GM12878 (cell line): ENCODE measurements at regions not wholly inside any gene's neighbourhood (a gene's known extent, or its start where the extent isn't known, plus 50 kb on each side); places are given as distances from the start of the nearest gene placed in this dataset.

Experiments used
- ATAC-seq: fragments of 200-7000 bp; cut with Tn5 transposase; 3 replicates; pipeline ENCODE4 v1.9.1; 2020; ENCODE audit warnings: mild to moderate bottlenecking, moderate library complexity
- BruUV-seq: library from RNA; stranded (reverse); fragments of 400-500 nt; replicated peaks from 2 replicates; lab custom pipeline; 2021; lab: Mats Ljungman, UMichigan
- CTCF ChIA-PET: fragments of 300-600 bp; sonication (Branson Sonifier 250); formaldehyde crosslinking; extraction: SDS; loops from one replicate; lab custom pipeline; 2021; ENCODE audit warnings: inconsistent platforms; lab: Yijun Ruan, JAX
- POLR2A ChIA-PET: fragments of 350-600 bp; formaldehyde crosslinking; extraction: SDS; loops from one replicate; lab custom pipeline; 2021; ENCODE audit warnings: inconsistent platforms; lab: Charles Lee
- RAD21 ChIA-PET: fragments of 300-600 bp; sonication (Branson Sonifier 250); formaldehyde crosslinking; loops from one replicate; lab custom pipeline; 2023; ENCODE audit warnings: antibody characterized with exemption; ENCODE audit not compliant: unreplicated experiment; lab: Charles Lee
- SMC1A ChIA-PET: fragments of 300-600 bp; sonication (Branson Sonifier 250); formaldehyde crosslinking; loops from one replicate; lab custom pipeline; 2023; ENCODE audit not compliant: unreplicated experiment, uncharacterized antibody; lab: Charles Lee
- DNase-seq: peaks from one replicate; pipeline ENCODE4 v3.0.0-alpha.2; 2011; ENCODE audit warnings: low read depth, low spot score
- FAIRE-seq: peaks from 3 replicates; lab custom pipeline; 2011; peaks lifted over from hg19 to GRCh38; lab: Jason Lieb, UNC
- H2AFZ ChIP-seq: 2 replicates; pipeline ENCODE4 v1.6.0; 2011; ENCODE audit warnings: low read depth, low read length, control low read depth; ENCODE audit not compliant: control insufficient read depth
- H3K27ac ChIP-seq: 2 replicates; pipeline ENCODE4 v1.5.1; 2011; ENCODE audit warnings: control low read depth; ENCODE audit not compliant: control insufficient read depth, insufficient read depth
- H3K27me3 ChIP-seq, 2 experiments: replicated peaks in 1 of 2; 2 replicates each; pipeline versions ENCODE4 v1.6.0 to v1.6.1; 2011; ENCODE audit warnings: low read length in 1 of 2; ENCODE audit not compliant: control insufficient read depth in 2 of 2, insufficient read depth in 2 of 2
- H3K36me3 ChIP-seq, 2 experiments: 2 replicates each; pipeline ENCODE4 v1.5.1; 2011; ENCODE audit warnings: low read length in 1 of 2; ENCODE audit not compliant: control insufficient read depth in 2 of 2, insufficient read depth in 2 of 2
- H3K4me1 ChIP-seq: 2 replicates; pipeline ENCODE4 v1.6.1; 2011; ENCODE audit warnings: mild to moderate bottlenecking, low read length, moderate library complexity, mixed read lengths; ENCODE audit not compliant: control insufficient read depth, insufficient read depth
- H3K4me2 ChIP-seq: 2 replicates; pipeline ENCODE4 v1.6.0; 2011; ENCODE audit warnings: control low read depth; ENCODE audit not compliant: control insufficient read depth, insufficient read depth
- H3K4me3 ChIP-seq: fragments of 200-600 bp; sonication (generic); 2 replicates; pipeline ENCODE4 v1.5.1; 2016
- H3K79me2 ChIP-seq: 2 replicates; pipeline ENCODE4 v1.6.0; 2011; ENCODE audit warnings: low read length; ENCODE audit not compliant: control insufficient read depth, insufficient read depth
- H3K9ac ChIP-seq: 2 replicates; pipeline ENCODE4 v1.8.0; 2011; ENCODE audit warnings: low read length, control low read depth, mixed read lengths; ENCODE audit not compliant: control insufficient read depth, insufficient read depth
- H3K9me3 ChIP-seq: replicated peaks from 3 replicates; pipeline ENCODE4 v1.5.1; 2011; ENCODE audit warnings: mild to moderate bottlenecking, low read length; ENCODE audit not compliant: control insufficient read depth, insufficient read depth
- H4K20me1 ChIP-seq: 2 replicates; pipeline ENCODE4 v1.6.0; 2011; ENCODE audit not compliant: control insufficient read depth, insufficient read depth
- ATF7 ChIP-seq: fragments of 450-650 bp; IDR thresholded peaks from 2 replicates; pipeline ENCODE4 v1.6.1; 2016; ENCODE audit warnings: low read depth, mild to moderate bottlenecking
- EGR1 ChIP-seq, 2 experiments: IDR thresholded peaks; 1 replicate in 1 of 2; 2 replicates in 1 of 2; pipeline ENCODE4 v1.6.1; 2011 to 2012; ENCODE audit warnings: low read depth in 2 of 2, low read length in 2 of 2, borderline replicate concordance in 1 of 2, mild to moderate bottlenecking in 1 of 2, moderate library complexity in 1 of 2
- FOS ChIP-seq: IDR thresholded peaks from 3 replicates; pipeline ENCODE4 v1.6.1; 2011; ENCODE audit warnings: borderline replicate concordance; ENCODE audit not compliant: insufficient read length; ENCODE audit errors: extremely low read depth
- GABPA ChIP-seq: IDR thresholded peaks from 2 replicates; pipeline ENCODE4 v1.6.1; 2014; ENCODE audit warnings: antibody characterized with exemption, low read depth, mild to moderate bottlenecking, inconsistent platforms
- IRF5 ChIP-seq: fragments of 450-650 bp; IDR thresholded peaks from 2 replicates; pipeline ENCODE4 v1.6.1; 2017; ENCODE audit warnings: borderline replicate concordance
- JUNB ChIP-seq: IDR thresholded peaks from 2 replicates; pipeline ENCODE4 v1.6.1; 2016; ENCODE audit warnings: antibody characterized with exemption, mild to moderate bottlenecking
- MEF2A ChIP-seq: IDR thresholded peaks from 2 replicates; pipeline ENCODE4 v1.6.1; 2011; ENCODE audit warnings: low read depth, mild to moderate bottlenecking, low read length, moderate library complexity; ENCODE audit not compliant: insufficient read depth
- NBN ChIP-seq: fragments of 450-650 bp; IDR thresholded peaks from 2 replicates; pipeline ENCODE4 v1.6.1; 2016
- NR2C2 ChIP-seq: IDR thresholded peaks from 2 replicates; pipeline ENCODE4 v1.6.1; 2011; ENCODE audit warnings: borderline replicate concordance, low read depth; ENCODE audit not compliant: control insufficient read depth, insufficient read length
- RB1 ChIP-seq: fragments of 450-650 bp; formaldehyde crosslinking; IDR thresholded peaks from 2 replicates; pipeline ENCODE4 v1.6.1; 2017; ENCODE audit warnings: mild to moderate bottlenecking, borderline replicate concordance
- RELB ChIP-seq: fragments of 450-650 bp; IDR thresholded peaks from 2 replicates; pipeline ENCODE4 v1.6.1; 2017; ENCODE audit warnings: low read depth, mild to moderate bottlenecking, moderate library complexity
- SMARCA5 ChIP-seq: fragments of 450-650 bp; IDR thresholded peaks from 2 replicates; pipeline ENCODE4 v1.6.1; 2017; ENCODE audit warnings: mild to moderate bottlenecking
- SP1 ChIP-seq: IDR thresholded peaks from one replicate; pipeline ENCODE4 v1.6.1; 2011; ENCODE audit warnings: low read depth, low read length
- TCF12 ChIP-seq: IDR thresholded peaks from 2 replicates; pipeline ENCODE4 v1.6.1; 2011; ENCODE audit warnings: low read depth, mild to moderate bottlenecking, low read length
- YBX1 ChIP-seq: fragments of 450-650 bp; IDR thresholded peaks from 2 replicates; pipeline ENCODE4 v1.6.1; 2016; ENCODE audit warnings: antibody characterized with exemption
- ZNF622 ChIP-seq: fragments of 450-650 bp; IDR thresholded peaks from 2 replicates; pipeline ENCODE4 v1.6.1; 2017; ENCODE audit warnings: mild to moderate bottlenecking, inconsistent platforms
- WGBS: methylation state at CpG from one replicate; pipeline ENCODE4 v1.1.6; 2016; ENCODE audit warnings: low lambda C conversion rate; ENCODE audit not compliant: insufficient replicate concordance, insufficient coverage; ENCODE audit errors: missing lambda C conversion rate; 5-methylcytosine and 5-hydroxymethylcytosine counted together
- in situ Hi-C: fragments of 300-500 bp; cut with MboI; formaldehyde crosslinking; loops from 9 replicates; pipeline ENCODE4 v1.14.3; 2018; ENCODE audit warnings: mixed read lengths
- intact Hi-C: fragments of 100-400 bp; cut with micrococcal nuclease; formaldehyde crosslinking; loops from one replicate; pipeline ENCODE4 v1.14.2; 2022; ENCODE audit not compliant: unreplicated experiment
- TF ChIP-seq, protein P1 (sequence below): IDR thresholded peaks from 2 replicates; pipeline ENCODE4 v1.6.1; 2011; ENCODE audit warnings: mild to moderate bottlenecking, low read depth, low read length, moderate library complexity; ENCODE audit not compliant: insufficient replicate concordance

DNA sequence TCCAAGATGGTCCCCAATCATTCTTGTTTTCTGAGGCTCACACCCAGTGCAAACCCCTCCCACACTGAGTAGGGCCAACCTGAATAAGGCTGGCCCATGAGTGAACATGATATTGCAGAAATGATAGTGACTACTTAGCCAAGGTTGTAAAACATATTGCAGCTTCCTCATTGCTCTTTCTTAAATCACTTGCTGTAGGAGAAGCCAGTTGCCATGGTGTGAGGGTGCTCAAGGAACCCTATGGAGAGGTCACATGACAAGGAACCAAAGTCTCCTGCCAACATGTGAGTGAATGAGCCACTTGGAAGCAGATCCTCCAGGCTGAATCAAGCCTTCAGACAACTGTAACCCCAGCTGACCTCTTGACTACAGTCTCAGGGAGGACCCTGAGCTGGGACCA lies 191.4 kb downstream of the RGS9 start (continued):
- TF ChIP-seq, protein P1, sequence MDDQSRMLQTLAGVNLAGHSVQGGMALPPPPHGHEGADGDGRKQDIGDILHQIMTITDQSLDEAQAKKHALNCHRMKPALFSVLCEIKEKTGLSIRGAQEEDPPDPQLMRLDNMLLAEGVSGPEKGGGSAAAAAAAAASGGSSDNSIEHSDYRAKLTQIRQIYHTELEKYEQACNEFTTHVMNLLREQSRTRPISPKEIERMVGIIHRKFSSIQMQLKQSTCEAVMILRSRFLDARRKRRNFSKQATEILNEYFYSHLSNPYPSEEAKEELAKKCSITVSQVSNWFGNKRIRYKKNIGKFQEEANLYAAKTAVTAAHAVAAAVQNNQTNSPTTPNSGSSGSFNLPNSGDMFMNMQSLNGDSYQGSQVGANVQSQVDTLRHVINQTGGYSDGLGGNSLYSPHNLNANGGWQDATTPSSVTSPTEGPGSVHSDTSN: no peak

GRCh38 chr17:65324611-65325342 lies 187.6 kb downstream of the RGS9 start:
- no peak overlapping the region for H3K4me3 ChIP-seq
- no peaks in the 10 kb centered on the region for H4K20me1 ChIP-seq
- H3K9ac ChIP-seq: no peak overlapping the region
- no peak overlapping the region for H3K4me2 ChIP-seq
- WGBS: 30% methylated on average over 5 of the region's 5 CpGs
- FAIRE-seq (no peak), DNase-seq (no peak), ATAC-seq (no peak)
- SMC1A ChIA-PET: no interaction called here
- H3K36me3 ChIP-seq: no peaks in the 10 kb centered on the region
- no peaks in the 10 kb centered on the region for H3K4me1 ChIP-seq
- no peak overlapping the region for H3K27ac ChIP-seq
- H3K79me2 ChIP-seq: no peaks in the 10 kb centered on the region
- no peak overlapping the region for H2AFZ ChIP-seq
- no peaks in the 10 kb centered on the region for H3K9me3 ChIP-seq
- intact Hi-C loops: no loop called here
- POLR2A ChIA-PET: interaction anchor here (0.6 kb wide), 1 partner anchor 579 kb away, joined by 3 read pairs; no protein-coding TSS in a partner anchor
- in situ Hi-C loops: no loop called here
- CTCF ChIA-PET: no interaction called here
- no TSS peak for BruUV-seq
- RAD21 ChIA-PET: no interaction called here
- no peaks in the 10 kb centered on the region for H3K27me3 ChIP-seq
- TF ChIP-seq RELB: no peak
- no peak for TF ChIP-seq ATF7
- TF ChIP-seq RB1: no peak
- TF ChIP-seq GABPA: no peak
- TF ChIP-seq NR2C2: no peak
- no peak for TF ChIP-seq JUNB
- TF ChIP-seq IRF5: no peak
- TF ChIP-seq TCF12: no peak
- TF ChIP-seq SP1: no peak
- TF ChIP-seq NBN: no peak
- TF ChIP-seq FOS: no peak
- TF ChIP-seq SMARCA5: no peak
- TF ChIP-seq ZNF622: no peak
- no peak for TF ChIP-seq YBX1
- no peak for TF ChIP-seq MEF2A
- no peak for TF ChIP-seq EGR1 (IDR thresholded peaks at IDR 0.05; ENCODE audit: borderline replicate concordance in 1 of 2, low read depth in 2 of 2, low read length in 2 of 2)
